ENCODE measurements at regions not wholly inside any gene's neighbourhood (a gene's known extent, or its start where the extent isn't known, plus 50 kb on each side); places are given as distances from the start of the nearest gene placed in this dataset.

GRCh38 chr2:108067820-108068405 lies 81.6 kb downstream of the SLC5A7 start:
- DNase-seq, result no peak
- intact Hi-C loops (cut with DNase I), result no loop called here

GRCh38 chr2:108069515-108070310 lies 83.4 kb downstream of the SLC5A7 start:
- intact Hi-C loops (cut with DNase I), result no loop called here

GRCh38 chr2:108073415-108074072 lies 87.2 kb downstream of the SLC5A7 start:
- no peak for DNase-seq
- intact Hi-C loops (cut with DNase I), result no loop called here

More at GRCh38 chr2:108069515-108070310, 83.4 kb downstream of the SLC5A7 start:
- no peak for DNase-seq

GRCh38 chr2:108074150-108074549 lies 87.8 kb downstream of the SLC5A7 start:
- intact Hi-C loops (cut with DNase I), result no loop called here
- no peak for DNase-seq

DNA sequence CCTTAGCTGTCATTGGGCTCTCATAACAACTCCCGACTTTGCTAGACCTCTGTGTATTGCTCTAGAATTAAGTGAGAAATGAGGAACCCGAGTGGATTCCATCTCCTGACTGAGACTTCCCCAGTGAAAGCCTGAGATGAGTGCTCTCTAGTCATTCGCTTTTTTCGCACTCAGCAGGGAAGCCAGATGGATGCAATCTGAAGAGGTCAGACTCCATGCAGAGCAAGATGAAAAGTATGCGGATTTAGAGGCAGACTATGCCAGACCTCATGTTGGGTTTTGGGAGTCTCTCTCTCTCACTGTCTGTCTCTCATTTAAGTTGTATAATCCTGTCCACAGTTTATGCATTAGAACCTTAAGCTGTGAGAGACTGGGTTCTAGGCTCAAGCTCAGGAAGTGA lies 88.6 kb downstream of the SLC5A7 start:
- no peak for DNase-seq
- intact Hi-C loops (cut with DNase I), result no loop called here

DNA sequence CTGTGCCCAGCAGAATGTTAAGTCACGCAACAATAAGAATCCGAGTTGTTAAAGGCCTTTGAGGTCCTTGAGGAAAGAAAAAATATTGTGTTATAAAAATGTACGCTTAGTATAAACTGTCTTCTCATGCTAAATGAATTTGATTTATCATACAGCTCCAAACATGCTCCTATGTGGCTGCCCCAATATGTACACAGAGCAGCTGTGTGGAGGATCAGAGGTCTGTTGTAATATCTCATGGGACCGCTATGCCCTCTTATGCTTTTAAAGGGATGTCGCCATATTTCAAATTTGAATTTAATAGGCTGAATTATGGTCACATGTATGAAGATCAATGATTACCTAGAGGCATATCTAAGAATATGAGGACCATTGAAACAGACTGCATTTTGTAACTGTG lies 90.2 kb downstream of the SLC5A7 start:
- intact Hi-C loops (cut with DNase I), result no loop called here
- DNase-seq, result no peak

- intact Hi-C loops (cut with DNase I), result no loop called here
Measured at GRCh38 chr2:108079736-108080135, 93.4 kb downstream of the SLC5A7 start.

DNA sequence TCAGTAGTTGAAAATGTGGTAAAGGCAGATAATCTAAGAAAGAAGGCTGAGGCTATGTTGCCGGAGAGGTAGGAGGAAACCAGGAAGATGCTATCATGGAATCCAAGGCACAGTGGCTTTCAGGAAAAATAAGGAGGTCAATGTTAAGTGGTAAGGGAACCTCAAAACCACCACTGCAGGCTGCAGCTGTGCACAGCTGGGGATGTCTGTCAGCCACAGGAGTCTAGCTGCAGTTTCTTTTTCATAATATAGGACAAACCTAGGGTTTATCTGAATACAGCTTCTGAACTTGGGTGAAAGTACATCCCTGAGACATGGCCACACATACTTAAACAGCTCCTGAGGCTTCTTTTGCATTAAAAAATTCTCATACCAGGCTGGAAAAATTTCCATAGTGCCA lies 93.9 kb downstream of the SLC5A7 start:
- intact Hi-C loops (cut with DNase I), result no loop called here

More at GRCh38 chr2:108079736-108080135, 93.4 kb downstream of the SLC5A7 start:
- DNase-seq, result no peak

GRCh38 chr2:108082978-108083377 lies 96.7 kb downstream of the SLC5A7 start:
- intact Hi-C loops (cut with DNase I), result no loop called here
- no peak for DNase-seq

More for the DNA sequence above, 93.9 kb downstream of the SLC5A7 start:
- DNase-seq, result no peak

GRCh38 chr2:108084311-108084710 lies 98.0 kb downstream of the SLC5A7 start:
- intact Hi-C loops (cut with DNase I), result no loop called here
- no peak for DNase-seq

DNA sequence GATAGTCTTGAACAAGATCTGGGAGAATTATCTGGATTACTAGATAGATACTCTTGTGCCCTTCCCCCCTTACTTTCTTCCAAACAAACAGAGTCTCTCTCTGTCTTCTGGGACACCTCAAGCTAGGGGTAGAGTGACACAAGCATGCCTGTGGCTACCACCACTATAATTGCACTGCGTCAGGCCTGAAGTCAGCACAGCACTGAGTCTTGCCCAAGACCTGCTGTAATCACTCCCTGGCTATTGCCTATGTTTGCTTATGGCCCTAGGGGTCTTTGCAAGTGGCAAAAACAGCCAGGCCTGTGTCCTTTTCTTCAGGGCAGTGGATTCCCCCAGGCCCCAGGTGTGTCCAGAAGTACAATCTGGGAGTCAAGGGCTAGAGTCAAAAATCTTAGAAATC lies 106.6 kb downstream of the SLC5A7 start:
- DNase-seq, result no peak
- intact Hi-C loops (cut with DNase I), result no loop called here

DNA sequence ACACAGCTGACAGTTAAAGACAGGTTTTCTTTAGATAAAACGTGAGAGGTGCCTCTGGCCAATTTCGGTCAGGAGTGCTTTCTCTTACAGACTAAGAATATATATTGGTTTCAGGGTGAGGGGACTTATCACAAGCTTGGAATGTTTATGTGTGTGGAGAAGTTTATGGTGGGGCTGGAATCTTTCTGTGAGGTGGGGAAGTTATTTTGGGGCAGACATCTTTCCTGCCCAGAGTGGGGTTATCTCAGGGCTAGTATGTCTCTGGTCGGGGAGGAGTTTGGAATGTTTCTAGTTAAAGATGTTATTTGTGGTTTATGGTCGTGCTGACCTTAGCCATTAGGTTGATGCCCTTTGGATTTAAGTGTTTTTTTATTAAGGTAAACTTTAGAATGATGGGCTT lies 115.2 kb downstream of the SLC5A7 start:
- intact Hi-C loops (cut with DNase I), result no loop called here
- DNase-seq, result no peak

DNA sequence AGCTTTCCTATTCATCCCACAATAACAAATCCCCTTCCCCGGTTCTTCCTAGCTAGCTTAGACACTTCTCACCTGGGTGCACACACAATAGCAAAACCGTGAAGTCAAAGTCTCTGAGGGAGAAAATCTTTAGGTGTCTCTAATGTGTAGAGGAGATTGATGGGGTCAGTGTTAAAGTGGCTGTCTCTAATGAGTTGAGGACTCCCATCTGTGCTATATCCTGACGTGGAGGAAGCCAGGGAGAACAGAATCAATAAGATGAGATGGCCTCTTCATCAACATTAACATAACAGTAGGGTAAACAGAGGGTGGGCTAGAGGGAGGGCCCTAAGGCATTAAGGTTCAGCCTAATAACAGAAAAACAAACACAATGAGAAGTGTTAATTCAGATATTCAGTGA lies 120.4 kb downstream of the SLC5A7 start:
- no peak for DNase-seq
- intact Hi-C loops (cut with DNase I), result no loop called here

DNA sequence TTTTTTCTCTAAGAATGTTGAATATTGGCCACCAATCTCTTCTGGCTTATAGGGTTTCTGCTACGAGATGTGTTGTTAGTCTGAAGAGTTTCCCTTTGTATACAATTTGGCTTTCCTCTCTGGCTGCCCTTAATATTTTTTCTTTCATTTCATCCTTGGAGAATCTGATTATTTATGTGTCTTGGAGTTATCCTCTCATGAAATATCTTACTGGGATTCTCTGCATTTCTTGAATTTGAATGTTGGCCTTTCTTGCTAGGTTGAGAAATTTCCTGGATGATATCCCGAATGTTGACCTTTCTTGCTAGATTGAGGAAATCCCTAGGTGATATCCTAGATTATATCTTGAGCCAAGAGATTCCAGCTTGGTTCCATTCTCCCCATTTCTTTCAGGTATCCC lies 125.6 kb downstream of the SLC5A7 start:
- intact Hi-C loops (cut with DNase I), result no loop called here
- no peak for DNase-seq

DNA sequence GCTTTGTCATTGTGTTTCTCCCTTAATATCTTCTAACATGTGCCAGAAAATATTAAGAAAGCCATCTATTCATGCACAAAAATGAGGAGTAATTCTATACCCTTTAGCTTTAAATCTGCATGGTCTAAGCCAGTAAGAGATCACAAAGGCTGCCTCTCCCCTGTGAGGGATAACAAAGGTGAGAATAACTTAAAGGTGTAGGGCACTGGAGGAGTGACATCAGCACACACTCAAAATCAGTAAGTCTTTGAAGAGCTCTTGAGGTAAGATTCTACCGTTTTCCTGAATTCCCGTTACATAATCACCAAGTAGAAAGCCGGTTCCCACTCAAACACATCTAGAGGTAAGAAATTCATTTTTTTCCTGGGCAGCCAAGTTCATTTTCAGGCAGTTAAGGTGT lies 123.9 kb upstream of the SULT1C3 start:
- peak in 1 of 42 donors; percentile 4 for DNase-seq
- intact Hi-C loops (cut with DNase I), result no loop called here

DNA sequence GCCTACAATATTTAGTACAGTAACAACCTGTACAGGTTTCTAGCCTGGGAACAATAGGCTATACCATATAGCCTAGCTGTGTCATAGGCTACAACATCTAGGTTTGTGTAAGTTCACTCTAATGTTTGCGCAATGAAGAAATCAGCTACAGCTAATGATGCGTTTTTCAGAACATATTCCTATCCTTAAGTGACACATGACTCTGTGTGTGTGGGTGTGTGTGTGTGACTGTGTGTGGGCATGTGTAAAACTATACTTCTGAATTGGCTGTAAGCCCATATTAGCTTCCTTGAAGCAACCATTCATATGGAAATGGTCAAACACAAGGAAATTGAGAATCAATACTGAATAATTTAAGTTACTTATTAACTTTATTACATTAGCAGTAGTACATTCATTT lies 120.8 kb upstream of the SULT1C3 start:
- DNase-seq, result peak in 31 of 42 donors; percentile 3 to 72 (median 37)
- intact Hi-C loops (cut with DNase I), result no loop called here

DNA sequence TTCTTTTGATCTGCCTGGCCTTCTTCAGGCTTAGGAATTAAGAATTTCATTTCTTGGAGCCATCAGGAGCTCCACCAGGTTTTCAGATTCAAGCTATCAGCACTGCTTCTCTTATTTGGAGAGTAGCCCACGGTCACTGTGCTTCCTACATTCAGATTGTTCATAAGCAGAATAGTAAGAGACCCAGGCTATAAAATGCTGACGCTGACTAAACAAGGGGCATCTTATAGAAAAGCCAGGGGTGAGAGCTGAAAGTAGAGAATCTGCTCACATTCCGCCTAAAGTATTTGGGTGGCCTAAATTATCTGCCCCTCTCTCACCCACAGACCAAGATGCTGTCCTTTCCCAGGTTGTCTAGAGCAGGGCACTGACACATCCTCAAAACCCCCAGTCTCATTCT lies 120.3 kb upstream of the SULT1C3 start:
- intact Hi-C loops (cut with DNase I), result no loop called here
- DNase-seq, result no peak

- DNase-seq, result no peak
- intact Hi-C loops (cut with DNase I), result no loop called here
Measured at GRCh38 chr2:108124736-108125495, 114.9 kb upstream of the SULT1C3 start.

- no peak for DNase-seq
- intact Hi-C loops (cut with DNase I), result no loop called here
Measured at GRCh38 chr2:108125581-108125980, 114.2 kb upstream of the SULT1C3 start.

DNA sequence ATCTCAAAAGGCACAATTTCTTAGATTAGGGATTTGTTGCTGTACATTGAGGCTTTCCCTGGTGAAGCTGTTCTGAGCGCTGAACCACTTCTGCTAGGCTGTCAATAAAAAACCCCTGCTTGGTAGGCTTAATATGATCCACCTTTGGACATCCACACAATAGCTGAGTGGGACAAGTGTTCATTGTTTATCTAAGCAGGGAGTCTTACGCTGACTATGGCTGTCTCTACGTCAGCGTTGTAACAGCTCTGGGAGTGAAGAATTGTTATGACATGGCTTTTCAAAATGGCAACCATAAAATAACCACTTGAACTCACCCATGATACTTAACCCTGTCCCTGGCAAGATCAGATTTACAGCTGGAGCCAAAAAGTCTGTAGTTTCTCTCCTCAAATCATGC lies 111.5 kb upstream of the SULT1C3 start:
- intact Hi-C loops (cut with DNase I), result no loop called here
- no peak for DNase-seq

All from head of caudate nucleus (tissue), 42 donors.